HCT116 (cell line): ENCODE measurements at regions not wholly inside any gene's neighbourhood (a gene's known extent, or its start where the extent isn't known, plus 50 kb on each side); places are given as distances from the start of the nearest gene placed in this dataset.

Experiments
- ATAC-seq: fragments of 200-7000 bp; cut with Tn5 transposase; 2 replicates; pipeline ENCODE4 v1.9.1; 2020; ENCODE audit warnings: mild to moderate bottlenecking, moderate library complexity
- BruUV-seq: library from RNA; stranded (reverse); fragments of 400-500 nt; replicated peaks from 2 replicates; lab custom pipeline; 2021; lab: Mats Ljungman, UMichigan
- CTCF ChIA-PET: fragments of 300-600 bp; sonication (Branson Sonifier 250); formaldehyde crosslinking; loops from one replicate; lab custom pipeline; 2021; ENCODE audit warnings: antibody characterized with exemption; lab: Charles Lee
- POLR2A ChIA-PET: fragments of 300-600, 350-600 bp; sonication (Branson Sonifier 250); formaldehyde crosslinking; loops from one replicate; lab custom pipeline; 2021; ENCODE audit warnings: antibody characterized with exemption; lab: Charles Lee
- RAD21 ChIA-PET, 2 experiments: fragments of 300-600 bp; sonication (Branson Sonifier 250); formaldehyde crosslinking; loops; one replicate each; lab custom pipeline; 2023; ENCODE audit warnings: low total read pairs in 2 of 2; ENCODE audit not compliant: uncharacterized antibody in 2 of 2, unreplicated experiment in 2 of 2, low non-redundant PET in 1 of 2; lab: Charles Lee
- DNase-seq: peaks from one replicate; pipeline ENCODE4 v3.0.0-alpha.2; 2010; ENCODE audit warnings: low read depth, low spot score
- H2AFZ ChIP-seq: fragments of 200-600 bp; shearing (Covaris generic), sonication (generic); 2 replicates; pipeline ENCODE4 v1.6.1; 2017; ENCODE audit warnings: low read depth, mixed run types, mixed read lengths, antibody characterized with exemption, low read length; ENCODE audit not compliant: poor library complexity, severe bottlenecking
- H3K27ac ChIP-seq: 2 replicates; pipeline ENCODE4 v1.5.1; 2012; ENCODE audit warnings: low read depth, low read length
- H3K27me3 ChIP-seq: fragments of 200-600 bp; sonication (generic); 2 replicates; pipeline ENCODE4 v1.6.1; 2016; ENCODE audit warnings: mixed run types, low read length, mixed read lengths; ENCODE audit not compliant: insufficient read depth
- H3K36me3 ChIP-seq, 2 experiments: fragments of 200-500 bp in 1 of 2; fragments of 200-600 bp in 1 of 2; sonication (Bioruptor generic) in 1 of 2; sonication (generic) in 1 of 2; 2 replicates each; pipeline versions ENCODE4 v1.5.1 to v1.6.1; 2014 to 2016; ENCODE audit warnings: low read length in 2 of 2, inconsistent platforms in 1 of 2, mixed read lengths in 1 of 2, mixed run types in 1 of 2; ENCODE audit not compliant: insufficient read depth in 2 of 2, control insufficient read depth in 1 of 2
- H3K4me1 ChIP-seq, 2 experiments: fragments of 200-600 bp in 1 of 2; sonication (generic) in 1 of 2; 2 replicates each; pipeline versions ENCODE4 v1.5.1 to v1.6.1; 2012 to 2017; ENCODE audit warnings: low read length in 2 of 2, inconsistent platforms in 1 of 2, mild to moderate bottlenecking in 1 of 2, mixed read lengths in 1 of 2, mixed run types in 1 of 2, moderate library complexity in 1 of 2; ENCODE audit not compliant: insufficient read depth in 2 of 2, control insufficient read depth in 1 of 2
- H3K4me2 ChIP-seq: fragments of 200-600 bp; sonication (generic); 2 replicates; pipeline ENCODE4 v1.6.1; 2017; ENCODE audit warnings: mixed run types, low read length, mixed read lengths
- H3K4me3 ChIP-seq, 2 experiments: fragments of 200-600 bp in 1 of 2; sonication (generic) in 1 of 2; replicated peaks in 1 of 2; 2 replicates each; pipeline ENCODE4 v1.5.1; 2011 to 2016; ENCODE audit warnings: low read length in 2 of 2, control low read depth in 1 of 2, low read depth in 1 of 2, mild to moderate bottlenecking in 1 of 2, mixed read lengths in 1 of 2, mixed run types in 1 of 2
- H3K79me2 ChIP-seq: fragments of 200-600 bp; sonication (generic); 2 replicates; pipeline ENCODE4 v1.6.1; 2017; ENCODE audit warnings: mild to moderate bottlenecking, mixed run types, low read length, moderate library complexity, mixed read lengths; ENCODE audit not compliant: insufficient read depth
- H3K9ac ChIP-seq: fragments of 200-600 bp; sonication (generic); 2 replicates; pipeline ENCODE4 v1.6.1; 2016; ENCODE audit warnings: low read length, mixed read lengths
- H3K9me2 ChIP-seq: fragments of 200-600 bp; sonication (generic), shearing (Covaris generic); 2 replicates; pipeline ENCODE4 v1.6.1; 2017; ENCODE audit warnings: mixed run types, mild to moderate bottlenecking, moderate library complexity; ENCODE audit not compliant: insufficient read depth
- H3K9me3 ChIP-seq, 2 experiments: fragments of 200-500 bp in 1 of 2; fragments of 200-600 bp in 1 of 2; sonication (Bioruptor generic) in 1 of 2; sonication (generic) in 1 of 2; 2 replicates each; pipeline ENCODE4 v1.6.1; 2014 to 2017; ENCODE audit warnings: low read length in 2 of 2, mixed read lengths in 2 of 2, inconsistent platforms in 1 of 2, low read depth in 1 of 2, mild to moderate bottlenecking in 1 of 2, mixed run types in 1 of 2, moderate library complexity in 1 of 2; ENCODE audit not compliant: control insufficient read depth in 1 of 2, insufficient read depth in 1 of 2
- H4K20me1 ChIP-seq: fragments of 200-600 bp; sonication (generic), shearing (Covaris generic); 2 replicates; pipeline ENCODE4 v1.6.1; 2017; ENCODE audit warnings: mixed run types, mild to moderate bottlenecking, moderate library complexity; ENCODE audit not compliant: insufficient read depth
- ATF3 ChIP-seq: IDR thresholded peaks from 2 replicates; pipeline ENCODE4 v1.6.1; 2012
- CBX3 ChIP-seq: IDR thresholded peaks from 2 replicates; pipeline ENCODE4 v1.6.1; 2012; ENCODE audit warnings: low read depth
- CEBPB ChIP-seq: IDR thresholded peaks from 2 replicates; pipeline ENCODE4 v1.6.1; 2012; ENCODE audit warnings: low read depth
- CTCF ChIP-seq, 3 experiments: fragments of 200-600 bp in 1 of 3; sonication (generic) in 1 of 3; IDR thresholded peaks in 2 of 3; conservative IDR thresholded peaks in 1 of 3; 2 replicates each; pipeline ENCODE4 v1.5.1; 2012 to 2017; ENCODE audit warnings: low read depth in 2 of 3, low read length in 2 of 3, antibody characterized with exemption in 1 of 3, borderline replicate concordance in 1 of 3, control low read depth in 1 of 3, mild to moderate bottlenecking in 1 of 3, mixed read lengths in 1 of 3, mixed run types in 1 of 3, moderate library complexity in 1 of 3; ENCODE audit not compliant: insufficient read depth in 1 of 3
- EZH2 ChIP-seq: fragments of 200-600 bp; sonication (generic); IDR thresholded peaks from 2 replicates; pipeline ENCODE4 v1.6.1; 2017; ENCODE audit warnings: antibody characterized with exemption, mixed run types
- REST ChIP-seq: IDR thresholded peaks from 2 replicates; pipeline ENCODE4 v1.6.1; 2012; ENCODE audit warnings: low read depth
- SIN3A ChIP-seq: IDR thresholded peaks from 2 replicates; pipeline ENCODE4 v1.6.1; 2012; ENCODE audit warnings: low read depth
- SRF ChIP-seq: IDR thresholded peaks from 2 replicates; pipeline ENCODE4 v1.6.1; 2012; ENCODE audit warnings: low read depth
- ZBTB33 ChIP-seq: IDR thresholded peaks from 2 replicates; pipeline ENCODE4 v1.6.1; 2011; ENCODE audit warnings: mild to moderate bottlenecking, low read length, moderate library complexity; ENCODE audit not compliant: insufficient replicate concordance; ENCODE audit errors: extremely low read depth
- ZFX ChIP-seq: fragments of 450-650 bp; IDR thresholded peaks from 2 replicates; pipeline ENCODE4 v1.6.1; 2017
- intact Hi-C: fragments of 100-400 bp; cut with micrococcal nuclease; formaldehyde crosslinking; loops from 2 replicates; pipeline ENCODE4 v1.10.0; 2022

DNA sequence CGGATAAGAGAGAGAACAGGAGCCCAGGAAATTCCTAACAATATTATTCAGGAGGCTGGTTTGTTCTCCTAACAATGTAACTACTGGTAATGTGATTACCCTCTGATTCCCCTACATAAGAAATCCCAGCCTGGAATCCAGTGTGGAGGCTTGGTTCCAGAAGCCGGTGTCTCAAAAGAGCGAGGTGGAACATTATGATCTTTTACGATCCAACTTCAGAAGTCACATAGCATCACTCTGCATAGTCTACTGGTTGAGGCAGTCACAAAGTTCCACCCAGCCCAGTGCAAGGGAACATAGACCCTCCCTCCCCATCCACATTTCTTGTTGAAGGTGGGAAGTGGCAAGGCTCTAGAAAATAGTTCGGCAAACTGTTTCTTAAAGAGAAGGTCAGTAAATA is 81.6 kb upstream of the GALNT15 start:
- DNase-seq, result no peak
- BruUV-seq, result no TSS peak
- ChIA-PET RAD21 (no interaction called here), CTCF (no interaction called here)
- no peak overlapping the region for H3K27ac ChIP-seq
- no peak overlapping the region for H2AFZ ChIP-seq
- no peaks in the 10 kb centered on the region for H3K36me3 ChIP-seq
- peaks cover 5 to 13% of the 10 kb centered on the region in 2 experiments; a peak in 3 of 4 replicates for H3K4me1 ChIP-seq
- TF ChIP-seq SRF, result no peak
- TF ChIP-seq REST, result no peak
- no peak for TF ChIP-seq SIN3A
- no peak for TF ChIP-seq CEBPB
- TF ChIP-seq ATF3, result no peak
- TF ChIP-seq CBX3, result no peak
- no peak for TF ChIP-seq EZH2
- TF ChIP-seq CTCF (IDR thresholded peaks at IDR 0.05 in 2 of 3, conservative IDR thresholded peaks at IDR 0.05 in 1 of 3; ENCODE audit: borderline replicate concordance in 1 of 3, insufficient read depth in 1 of 3, low read depth in 2 of 3, low read length in 2 of 3), result no peak
- no peak for TF ChIP-seq ZFX
- no peak for TF ChIP-seq ZBTB33
- TF ChIP-seq, all 23 proteins: peak for 0
- H3K27me3 ChIP-seq, result no peaks in the 10 kb centered on the region
- no peak overlapping the region for H3K9ac ChIP-seq
- H3K4me2 ChIP-seq, result no peak overlapping the region
- H3K9me3 ChIP-seq, result no peaks in the 10 kb centered on the region
- no peaks in the 10 kb centered on the region for H3K79me2 ChIP-seq
- no peak overlapping the region for H3K4me3 ChIP-seq
- POLR2A ChIA-PET, result no interaction called here
- H3K9me2 ChIP-seq, result no peaks in the 10 kb centered on the region
- intact Hi-C loops, result no loop called here
- no peak for ATAC-seq
- H4K20me1 ChIP-seq, result no peaks in the 10 kb centered on the region
